H1 (cell line): ENCODE measurements at regions not wholly inside any gene's neighbourhood (a gene's known extent, or its start where the extent isn't known, plus 50 kb on each side); places are given as distances from the start of the nearest gene placed in this dataset.

ENCODE experiments used
- CTCF ChIP-seq, 3 experiments: IDR thresholded peaks; 1 replicate in 2 of 3; 2 replicates in 1 of 3; pipeline versions ENCODE4 v1.5.1 to v1.6.1; 2011; ENCODE audit warnings: low read length in 3 of 3, mild to moderate bottlenecking in 3 of 3, inconsistent platforms in 2 of 3, low read depth in 1 of 3, moderate library complexity in 1 of 3; ENCODE audit not compliant: insufficient read depth in 1 of 3; ENCODE audit errors: control extremely low read depth in 1 of 3
- EP300 ChIP-seq, 2 experiments: IDR thresholded peaks; 1 replicate in 1 of 2; 2 replicates in 1 of 2; pipeline ENCODE4 v1.6.1; 2011 to 2012; ENCODE audit warnings: low read depth in 2 of 2, low read length in 2 of 2, mild to moderate bottlenecking in 2 of 2, borderline replicate concordance in 1 of 2, inconsistent platforms in 1 of 2, moderate library complexity in 1 of 2
- POLR2AphosphoS5 ChIP-seq: IDR thresholded peaks from 2 replicates; pipeline ENCODE4 v1.6.1; 2011; ENCODE audit warnings: low read depth, low read length
- USF2 ChIP-seq: IDR thresholded peaks from 2 replicates; pipeline ENCODE4 v1.6.1; 2011; ENCODE audit warnings: low read length, improper control_type of control experiment

GRCh38 chr12:14185427-14186192 lies 179.9 kb upstream of the ATF7IP start:
- TF ChIP-seq POLR2AphosphoS5 (no peak), EP300 (IDR thresholded peaks at IDR 0.05; ENCODE audit: borderline replicate concordance in 1 of 2, low read depth in 2 of 2, low read length in 2 of 2) (no peak), CTCF (IDR thresholded peaks at IDR 0.05; ENCODE audit: control extremely low read depth in 1 of 3, insufficient read depth in 1 of 3, low read depth in 1 of 3, low read length in 3 of 3) (peak in 2 of 3 experiments; percentile 61 to 78; a peak in 3 of 4 replicates), USF2 (no peak)
